PC-3 (cell line): ENCODE measurements at regions not wholly inside any gene's neighbourhood (a gene's known extent, or its start where the extent isn't known, plus 50 kb on each side); places are given as distances from the start of the nearest gene placed in this dataset.

Source experiments
- ATAC-seq: fragments of 200-7000 bp; cut with Tn5 transposase; 2 replicates; pipeline ENCODE4 v1.9.1; 2020; ENCODE audit warnings: mild to moderate bottlenecking, moderate library complexity
- BruUV-seq: library from RNA; stranded (reverse); fragments of 400-500 nt; replicated peaks from 2 replicates; lab custom pipeline; 2021; lab: Mats Ljungman, UMichigan
- CTCF ChIA-PET: fragments of 300-600 bp; sonication (Branson Sonifier 250); formaldehyde crosslinking; loops from one replicate; lab custom pipeline; 2022; ENCODE audit warnings: antibody characterized with exemption; lab: Charles Lee
- POLR2A ChIA-PET: fragments of 300-600 bp; sonication (Branson Sonifier 250); formaldehyde crosslinking; loops from one replicate; lab custom pipeline; 2022; ENCODE audit warnings: antibody characterized with exemption; ENCODE audit not compliant: unreplicated experiment; lab: Charles Lee
- DNase-seq: peaks from one replicate; pipeline ENCODE4 v3.0.0-alpha.2; 2015
- H2AFZ ChIP-seq: fragments of 300-600 bp; sonication (generic); 2 replicates; pipeline ENCODE4 v1.6.0; 2016; ENCODE audit warnings: antibody characterized with exemption, low read length
- H3F3A ChIP-seq: fragments of 300-600 bp; sonication (generic); one replicate; pipeline ENCODE4 v1.6.0; 2017; ENCODE audit warnings: antibody characterized with exemption, low read length, control low read depth, mild to moderate bottlenecking; ENCODE audit not compliant: unreplicated experiment
- H3K27ac ChIP-seq: fragments of 300-600 bp; sonication (generic); 2 replicates; pipeline ENCODE4 v1.5.1; 2016; ENCODE audit warnings: mild to moderate bottlenecking, low read length
- H3K27me3 ChIP-seq: fragments of 300-600 bp; sonication (generic); 2 replicates; pipeline ENCODE4 v1.6.1; 2016; ENCODE audit warnings: low read length, mixed read lengths
- H3K36me3 ChIP-seq: fragments of 300-600 bp; sonication (generic); 2 replicates; pipeline ENCODE4 v1.6.1; 2016; ENCODE audit warnings: low read depth, mixed run types, low read length, mixed read lengths
- H3K4me1 ChIP-seq: fragments of 300-600 bp; sonication (generic); 2 replicates; pipeline ENCODE4 v1.5.1; 2016; ENCODE audit warnings: low read length; ENCODE audit not compliant: insufficient read depth
- H3K4me2 ChIP-seq: fragments of 300-600 bp; sonication (generic); 2 replicates; pipeline ENCODE4 v1.6.0; 2016; ENCODE audit warnings: low read length
- H3K4me3 ChIP-seq: fragments of 300-600 bp; sonication (generic); 2 replicates; pipeline ENCODE4 v1.5.1; 2016; ENCODE audit warnings: mild to moderate bottlenecking, low read length, mixed read lengths
- H3K79me2 ChIP-seq: fragments of 300-600 bp; sonication (generic); 2 replicates; pipeline ENCODE4 v1.6.1; 2017; ENCODE audit warnings: low read length, mixed read lengths
- H3K9ac ChIP-seq: fragments of 300-600 bp; sonication (generic); 2 replicates; pipeline ENCODE4 v1.6.0; 2016; ENCODE audit warnings: mild to moderate bottlenecking, low read length
- H3K9me2 ChIP-seq: fragments of 300-600 bp; sonication (generic); replicated peaks from 2 replicates; pipeline ENCODE4 v1.6.1; 2016; ENCODE audit warnings: mixed run types, low read length, mixed read lengths
- H3K9me3 ChIP-seq: fragments of 300-600 bp; sonication (generic); 2 replicates; pipeline ENCODE4 v1.6.1; 2016; ENCODE audit warnings: low read length, mixed read lengths
- H4K20me1 ChIP-seq: fragments of 300-600 bp; sonication (generic); 2 replicates; pipeline ENCODE4 v1.6.1; 2016; ENCODE audit warnings: low read length, mixed read lengths
- EZH2 ChIP-seq: fragments of 300-600 bp; sonication (generic); IDR thresholded peaks from one replicate; pipeline ENCODE4 v1.6.1; 2017; ENCODE audit warnings: antibody characterized with exemption, mild to moderate bottlenecking, low read length; ENCODE audit not compliant: unreplicated experiment
- EZH2phosphoT487 ChIP-seq: fragments of 300-600 bp; sonication (generic); IDR thresholded peaks from 2 replicates; pipeline ENCODE4 v1.6.1; 2018; ENCODE audit warnings: mild to moderate bottlenecking, antibody characterized with exemption, low read length, borderline replicate concordance
- intact Hi-C: fragments of 100-400 bp; cut with micrococcal nuclease; formaldehyde crosslinking; loops from 2 replicates; pipeline ENCODE4 v1.9.0; 2023
- TF ChIP-seq, protein P1 (sequence below): fragments of 300-600 bp; sonication (generic); conservative IDR thresholded peaks from 2 replicates; pipeline ENCODE4 v1.5.1; 2017; ENCODE audit warnings: antibody characterized with exemption, low read depth, mild to moderate bottlenecking, low read length

DNA sequence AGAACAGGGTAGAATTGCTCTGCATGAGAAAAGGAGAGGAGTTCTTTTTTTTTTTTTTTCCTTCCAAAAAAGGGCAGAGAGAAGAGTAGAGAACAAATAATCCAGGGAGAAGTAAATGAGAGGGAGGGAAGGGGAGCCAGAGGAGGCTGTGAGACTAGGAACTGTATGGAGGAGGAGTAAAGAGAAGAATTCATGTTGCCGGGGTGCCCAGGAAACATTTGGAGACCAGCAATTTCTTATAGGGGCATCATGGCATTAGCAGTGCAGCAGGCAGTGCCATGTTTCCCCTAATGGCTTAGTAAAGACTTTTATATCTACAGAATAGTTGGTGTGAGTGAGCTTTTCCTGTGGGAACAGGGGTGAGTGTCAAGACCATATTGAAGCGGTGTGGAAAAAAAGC lies 86.4 kb upstream of the SESTD1 start:
- Histone ChIP-seq H3K27ac (no peak overlapping the region), H4K20me1 (no peaks in the 10 kb centered on the region), H3K9me3 (no peaks in the 10 kb centered on the region), H3K9ac (no peak overlapping the region), H3K79me2 (no peaks in the 10 kb centered on the region), H3K36me3 (no peaks in the 10 kb centered on the region), H2AFZ (no peak overlapping the region), H3K27me3 (no peaks in the 10 kb centered on the region), H3K4me1 (no peaks in the 10 kb centered on the region), H3K4me3 (no peak overlapping the region), H3K9me2 (no peaks in the 10 kb centered on the region), H3F3A (no peaks in the 10 kb centered on the region), H3K4me2 (no peak overlapping the region)
- CTCF ChIA-PET, result no interaction called here
- POLR2A ChIA-PET, result no interaction called here
- no TSS peak for BruUV-seq
- ATAC-seq (no peak), DNase-seq (no peak)
- intact Hi-C loops, result no loop called here
- TF ChIP-seq EZH2, result no peak
- TF ChIP-seq, protein P1, sequence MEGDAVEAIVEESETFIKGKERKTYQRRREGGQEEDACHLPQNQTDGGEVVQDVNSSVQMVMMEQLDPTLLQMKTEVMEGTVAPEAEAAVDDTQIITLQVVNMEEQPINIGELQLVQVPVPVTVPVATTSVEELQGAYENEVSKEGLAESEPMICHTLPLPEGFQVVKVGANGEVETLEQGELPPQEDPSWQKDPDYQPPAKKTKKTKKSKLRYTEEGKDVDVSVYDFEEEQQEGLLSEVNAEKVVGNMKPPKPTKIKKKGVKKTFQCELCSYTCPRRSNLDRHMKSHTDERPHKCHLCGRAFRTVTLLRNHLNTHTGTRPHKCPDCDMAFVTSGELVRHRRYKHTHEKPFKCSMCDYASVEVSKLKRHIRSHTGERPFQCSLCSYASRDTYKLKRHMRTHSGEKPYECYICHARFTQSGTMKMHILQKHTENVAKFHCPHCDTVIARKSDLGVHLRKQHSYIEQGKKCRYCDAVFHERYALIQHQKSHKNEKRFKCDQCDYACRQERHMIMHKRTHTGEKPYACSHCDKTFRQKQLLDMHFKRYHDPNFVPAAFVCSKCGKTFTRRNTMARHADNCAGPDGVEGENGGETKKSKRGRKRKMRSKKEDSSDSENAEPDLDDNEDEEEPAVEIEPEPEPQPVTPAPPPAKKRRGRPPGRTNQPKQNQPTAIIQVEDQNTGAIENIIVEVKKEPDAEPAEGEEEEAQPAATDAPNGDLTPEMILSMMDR, result no peak
- no peak for TF ChIP-seq EZH2phosphoT487

DNA sequence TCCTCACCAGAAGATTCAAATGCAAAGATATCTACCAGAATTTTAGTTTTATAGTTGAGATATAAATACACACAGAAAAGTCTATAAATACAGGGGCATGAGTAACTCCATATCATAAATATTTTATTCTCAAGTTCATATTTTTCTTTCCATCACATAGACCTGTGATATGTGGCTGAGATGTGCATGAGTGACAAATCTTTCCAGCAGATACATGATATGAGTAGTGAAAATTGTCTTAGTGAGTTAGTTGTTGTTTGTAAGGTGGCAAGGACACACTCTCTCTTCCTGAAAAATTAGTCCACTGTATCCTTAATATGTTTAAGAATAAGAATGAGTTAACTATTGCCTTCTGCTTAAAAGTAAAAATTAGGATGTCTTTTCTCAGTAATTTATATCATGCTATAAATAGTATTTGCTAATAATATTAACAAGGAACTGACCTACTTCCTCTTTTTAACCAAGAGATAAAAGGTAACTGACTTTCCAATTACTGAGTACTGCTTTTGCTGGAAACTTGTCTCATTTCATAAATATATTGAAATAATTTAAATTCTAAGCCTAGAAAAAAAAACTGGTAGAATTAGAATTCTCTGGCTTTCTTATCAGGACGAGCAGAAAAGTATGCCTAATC lies 85.2 kb upstream of the SESTD1 start:
- H3F3A ChIP-seq, result no peaks in the 10 kb centered on the region
- H3K36me3 ChIP-seq, result no peaks in the 10 kb centered on the region
- intact Hi-C loops, result no loop called here
- BruUV-seq, result no TSS peak
- no peak overlapping the region for H3K9ac ChIP-seq
- H3K27me3 ChIP-seq, result no peaks in the 10 kb centered on the region
- CTCF ChIA-PET, result no interaction called here
- TF ChIP-seq, protein P1, result no peak
- TF ChIP-seq EZH2 (no peak), EZH2phosphoT487 (no peak)
- DNase-seq (no peak), ATAC-seq (no peak)
- peaks cover 1% of the 10 kb centered on the region for H3K4me1 ChIP-seq
- POLR2A ChIA-PET, result no interaction called here
- H3K9me2 ChIP-seq, result no peaks in the 10 kb centered on the region
- H3K27ac ChIP-seq, result no peak overlapping the region
- no peak overlapping the region for H3K4me3 ChIP-seq
- no peaks in the 10 kb centered on the region for H3K79me2 ChIP-seq
- H3K4me2 ChIP-seq, result no peak overlapping the region
- no peaks in the 10 kb centered on the region for H4K20me1 ChIP-seq
- no peak overlapping the region for H2AFZ ChIP-seq
- H3K9me3 ChIP-seq, result no peaks in the 10 kb centered on the region

DNA sequence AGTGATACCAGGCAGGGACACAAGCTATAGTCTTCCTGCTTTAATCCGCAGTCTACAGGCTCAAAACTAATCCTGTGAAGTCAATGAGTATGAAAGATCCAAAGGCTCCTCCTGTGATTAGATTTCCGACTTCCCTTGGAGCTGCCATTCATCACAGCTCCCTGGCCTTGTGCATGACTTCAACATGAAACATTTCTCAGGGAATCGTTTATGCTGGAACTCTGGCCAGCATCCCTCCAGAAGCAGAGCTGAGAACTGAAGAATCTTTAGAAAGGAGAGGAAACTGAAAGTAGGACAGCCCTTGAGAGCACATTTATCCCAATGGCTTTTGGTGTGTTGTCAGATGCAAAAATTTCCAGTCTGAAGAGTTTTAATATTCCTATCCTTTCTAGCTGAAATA lies 84.3 kb upstream of the SESTD1 start:
- no peaks in the 10 kb centered on the region for H3K9me2 ChIP-seq
- no peaks in the 10 kb centered on the region for H3K36me3 ChIP-seq
- no peaks in the 10 kb centered on the region for H4K20me1 ChIP-seq
- intact Hi-C loops, result no loop called here
- H3K27ac ChIP-seq, result no peak overlapping the region
- POLR2A ChIA-PET, result no interaction called here
- no peak overlapping the region for H3K4me3 ChIP-seq
- CTCF ChIA-PET, result interaction anchor here (0.5 kb wide), 1 partner anchor 55 kb away, joined by 5 read pairs; no protein-coding TSS in a partner anchor
- H3K4me1 ChIP-seq, result peaks cover 9% of the 10 kb centered on the region
- H3K9me3 ChIP-seq, result no peaks in the 10 kb centered on the region
- no TSS peak for BruUV-seq
- no peak for TF ChIP-seq EZH2phosphoT487
- TF ChIP-seq, protein P1, result no peak
- no peak for TF ChIP-seq EZH2
- no peaks in the 10 kb centered on the region for H3K79me2 ChIP-seq
- H3K27me3 ChIP-seq, result no peaks in the 10 kb centered on the region
- H3F3A ChIP-seq, result no peaks in the 10 kb centered on the region
- no peak for DNase-seq
- H2AFZ ChIP-seq, result no peak overlapping the region
- ATAC-seq, result no peak
- H3K9ac ChIP-seq, result no peak overlapping the region
- no peak overlapping the region for H3K4me2 ChIP-seq
